ENCODE measurements at regions not wholly inside any gene's neighbourhood (a gene's known extent, or its start where the extent isn't known, plus 50 kb on each side); places are given as distances from the start of the nearest gene placed in this dataset.

DNA sequence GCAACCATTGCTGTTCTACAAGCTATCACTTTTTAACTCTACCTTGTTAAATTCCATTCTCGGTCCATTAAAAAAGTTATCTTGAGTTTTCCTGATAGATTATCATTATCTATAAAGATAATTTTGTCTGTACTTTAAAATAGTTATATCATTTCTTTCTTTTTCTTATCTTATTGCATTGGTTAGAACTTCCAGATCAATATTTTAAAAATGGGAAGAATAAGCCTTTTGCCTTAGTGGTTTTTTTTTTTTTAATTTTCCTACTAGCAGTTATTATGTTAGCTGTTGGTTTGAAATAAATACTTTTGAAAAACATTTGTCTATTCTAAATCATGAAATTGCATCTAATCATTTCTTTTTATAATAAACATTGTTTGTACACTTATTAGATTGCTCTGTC, 71.0 kb upstream of the ATF3 start:
- H3K9me3 ChIP-seq (ENCODE audit: low read depth), result no peaks in the 10 kb centered on the region
- no peaks in the 10 kb centered on the region for H3K4me1 ChIP-seq (ENCODE audit: insufficient read depth)
- H3K4me2 ChIP-seq (ENCODE audit: unreplicated experiment), result no peak overlapping the region
- no peak overlapping the region for H3K4me3 ChIP-seq
- no peak for DNase-seq
- no peaks in the 10 kb centered on the region for H3K9me2 ChIP-seq (ENCODE audit: insufficient read depth)
- no peak for TF ChIP-seq EZH2phosphoT487 (IDR thresholded peaks at IDR 0.05; ENCODE audit: insufficient read depth, low read depth)
- TF ChIP-seq EZH2 (IDR thresholded peaks at IDR 0.05; ENCODE audit: insufficient read depth, poor library complexity, severe bottlenecking), result no peak
- no peak overlapping the region for H3K27ac ChIP-seq
- H2AFZ ChIP-seq, result no peak overlapping the region
- in situ Hi-C loops (cut with MboI), result no loop called here
- H3K9ac ChIP-seq, result no peak overlapping the region
- no peaks in the 10 kb centered on the region for H3K79me2 ChIP-seq (ENCODE audit: insufficient read depth)
- WGBS, 2 experiments (ENCODE audit: low coverage in 1 of 2, low lambda C conversion rate in 2 of 2, missing lambda C conversion rate in 2 of 2), result 22 to 40% methylated on average over 1 of the region's 1 CpG
- H3F3A ChIP-seq (ENCODE audit: insufficient read depth), result no peaks in the 10 kb centered on the region
- H4K20me1 ChIP-seq (ENCODE audit: insufficient read depth), result no peaks in the 10 kb centered on the region
- no peaks in the 10 kb centered on the region for H3K36me3 ChIP-seq (ENCODE audit: low read depth)
- peaks cover 27% of the 10 kb centered on the region for H3K27me3 ChIP-seq (replicated peaks; ENCODE audit: insufficient read depth)

- Histone ChIP-seq H3K4me3 (no peak overlapping the region), H2AFZ (no peak overlapping the region), H3K9me2 (ENCODE audit: insufficient read depth) (no peaks in the 10 kb centered on the region), H3F3A (ENCODE audit: insufficient read depth) (no peaks in the 10 kb centered on the region), H3K4me2 (ENCODE audit: unreplicated experiment) (no peak overlapping the region), H3K27me3 (replicated peaks; ENCODE audit: insufficient read depth) (peaks cover 11% of the 10 kb centered on the region), H3K9ac (no peak overlapping the region), H3K9me3 (ENCODE audit: low read depth) (no peaks in the 10 kb centered on the region), H4K20me1 (ENCODE audit: insufficient read depth) (no peaks in the 10 kb centered on the region), H3K79me2 (ENCODE audit: insufficient read depth) (no peaks in the 10 kb centered on the region), H3K4me1 (ENCODE audit: insufficient read depth) (no peaks in the 10 kb centered on the region), H3K36me3 (ENCODE audit: low read depth) (no peaks in the 10 kb centered on the region), H3K27ac (no peak overlapping the region)
- no peak for DNase-seq
- TF ChIP-seq EZH2phosphoT487 (IDR thresholded peaks at IDR 0.05; ENCODE audit: insufficient read depth, low read depth), result no peak
- no peak for TF ChIP-seq EZH2 (IDR thresholded peaks at IDR 0.05; ENCODE audit: insufficient read depth, poor library complexity, severe bottlenecking)
- WGBS, 2 experiments (ENCODE audit: low coverage in 1 of 2, low lambda C conversion rate in 2 of 2, missing lambda C conversion rate in 2 of 2), result 73 to 76% methylated on average over 6 of the region's 6 CpGs
- in situ Hi-C loops (cut with MboI), result no loop called here
Observed at GRCh38 chr1:212539737-212540430, 68.7 kb upstream of the ATF3 start.

DNA sequence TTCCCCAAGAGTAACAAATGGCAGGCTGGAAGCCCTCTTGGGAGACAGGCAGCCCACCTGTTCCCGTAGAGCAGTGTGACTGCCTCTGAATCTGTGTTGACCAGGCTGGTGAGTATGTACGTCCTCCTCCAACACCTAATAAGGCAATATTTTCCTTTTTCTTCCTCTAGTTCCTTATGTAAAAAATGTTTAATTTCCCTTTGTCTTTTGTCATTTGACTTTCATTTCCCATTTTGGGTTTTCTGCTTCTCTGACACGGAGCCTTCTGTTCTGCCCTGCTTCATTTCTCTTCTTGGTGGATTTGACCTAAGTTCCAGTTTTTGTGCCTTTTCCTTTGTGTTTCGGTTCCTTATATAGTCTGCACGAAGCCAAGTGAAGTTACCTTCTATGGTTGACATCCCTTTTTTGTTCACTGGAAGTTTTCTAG, 65.8 kb upstream of the ATF3 start:
- no peak overlapping the region for H2AFZ ChIP-seq
- H3K27me3 ChIP-seq (replicated peaks; ENCODE audit: insufficient read depth), result 0 out of 2 replicates have a peak, but pooled peaks cover 4% of the 10 kb centered on the region
- no peak overlapping the region for H3K4me2 ChIP-seq (ENCODE audit: unreplicated experiment)
- H4K20me1 ChIP-seq (ENCODE audit: insufficient read depth), result no peaks in the 10 kb centered on the region
- H3F3A ChIP-seq (ENCODE audit: insufficient read depth), result peaks cover 6% of the 10 kb centered on the region; the same call in 1 of the 2 replicates
- H3K9me2 ChIP-seq (ENCODE audit: insufficient read depth), result no peaks in the 10 kb centered on the region
- H3K36me3 ChIP-seq (ENCODE audit: low read depth), result no peaks in the 10 kb centered on the region
- 73 to 79% methylated on average over 5 of the region's 5 CpGs for WGBS, 2 experiments (ENCODE audit: low coverage in 1 of 2, low lambda C conversion rate in 2 of 2, missing lambda C conversion rate in 2 of 2)
- in situ Hi-C loops (cut with MboI), result no loop called here
- H3K79me2 ChIP-seq (ENCODE audit: insufficient read depth), result no peaks in the 10 kb centered on the region
- no peak overlapping the region for H3K27ac ChIP-seq
- H3K4me3 ChIP-seq, result no peak overlapping the region
- no peaks in the 10 kb centered on the region for H3K9me3 ChIP-seq (ENCODE audit: low read depth)
- TF ChIP-seq EZH2phosphoT487 (IDR thresholded peaks at IDR 0.05; ENCODE audit: insufficient read depth, low read depth), result no peak
- no peak for TF ChIP-seq EZH2 (IDR thresholded peaks at IDR 0.05; ENCODE audit: insufficient read depth, poor library complexity, severe bottlenecking)
- DNase-seq, result no peak
- H3K4me1 ChIP-seq (ENCODE audit: insufficient read depth), result no peaks in the 10 kb centered on the region
- H3K9ac ChIP-seq, result no peak overlapping the region

- H3K36me3 ChIP-seq (ENCODE audit: low read depth), result no peaks in the 10 kb centered on the region
- H3K27ac ChIP-seq, result no peak overlapping the region
- no peak overlapping the region for H2AFZ ChIP-seq
- H3K4me2 ChIP-seq (ENCODE audit: unreplicated experiment), result no peak overlapping the region
- no peak overlapping the region for H3K9ac ChIP-seq
- H3F3A ChIP-seq (ENCODE audit: insufficient read depth), result peaks cover 6% of the 10 kb centered on the region; the same call in 1 of the 2 replicates
- H3K9me2 ChIP-seq (ENCODE audit: insufficient read depth), result no peaks in the 10 kb centered on the region
- no peaks in the 10 kb centered on the region for H3K9me3 ChIP-seq (ENCODE audit: low read depth)
- TF ChIP-seq EZH2 (IDR thresholded peaks at IDR 0.05; ENCODE audit: insufficient read depth, poor library complexity, severe bottlenecking) (no peak), EZH2phosphoT487 (IDR thresholded peaks at IDR 0.05; ENCODE audit: insufficient read depth, low read depth) (no peak)
- in situ Hi-C loops (cut with MboI), result no loop called here
- no peak overlapping the region for H3K4me3 ChIP-seq
- WGBS, 2 experiments (ENCODE audit: low coverage in 1 of 2, low lambda C conversion rate in 2 of 2, missing lambda C conversion rate in 2 of 2), result 75 to 77% methylated on average over 1 of the region's 1 CpG
- 0 out of 2 replicates have a peak, but pooled peaks cover 4% of the 10 kb centered on the region for H3K27me3 ChIP-seq (replicated peaks; ENCODE audit: insufficient read depth)
- DNase-seq, result no peak
- no peaks in the 10 kb centered on the region for H3K4me1 ChIP-seq (ENCODE audit: insufficient read depth)
- H3K79me2 ChIP-seq (ENCODE audit: insufficient read depth), result no peaks in the 10 kb centered on the region
- no peaks in the 10 kb centered on the region for H4K20me1 ChIP-seq (ENCODE audit: insufficient read depth)
Observed at GRCh38 chr1:212544110-212544509, 64.5 kb upstream of the ATF3 start.
